ENCODE measurements at regions not wholly inside any gene's neighbourhood (a gene's known extent, or its start where the extent isn't known, plus 50 kb on each side); places are given as distances from the start of the nearest gene placed in this dataset.

GRCh38 chr13:58187881-58188280 is 556.3 kb downstream of the PCDH17 start:
- no peak for DNase-seq (ENCODE audit: low read depth)

DNA sequence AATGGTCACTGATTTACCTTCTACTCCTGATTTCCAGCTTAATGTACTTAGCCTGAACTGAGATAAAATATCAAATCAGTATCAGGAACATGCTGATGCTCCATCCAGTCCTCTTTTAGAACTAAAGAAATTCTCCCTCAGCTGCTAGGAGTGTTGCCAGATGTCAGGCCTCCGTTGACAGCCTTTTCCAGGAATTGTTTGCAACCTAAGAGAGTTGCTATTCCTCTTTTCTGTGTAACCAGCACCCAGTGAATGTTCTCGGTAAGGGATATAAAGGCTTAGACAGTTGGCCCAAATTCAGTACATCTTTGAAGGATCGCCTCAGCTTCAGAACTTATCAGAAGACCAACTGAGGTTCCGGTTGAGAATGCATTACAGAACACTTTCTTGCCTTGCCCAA is 559.0 kb downstream of the PCDH17 start:
- DNase-seq (ENCODE audit: low read depth) = no peak

DNA sequence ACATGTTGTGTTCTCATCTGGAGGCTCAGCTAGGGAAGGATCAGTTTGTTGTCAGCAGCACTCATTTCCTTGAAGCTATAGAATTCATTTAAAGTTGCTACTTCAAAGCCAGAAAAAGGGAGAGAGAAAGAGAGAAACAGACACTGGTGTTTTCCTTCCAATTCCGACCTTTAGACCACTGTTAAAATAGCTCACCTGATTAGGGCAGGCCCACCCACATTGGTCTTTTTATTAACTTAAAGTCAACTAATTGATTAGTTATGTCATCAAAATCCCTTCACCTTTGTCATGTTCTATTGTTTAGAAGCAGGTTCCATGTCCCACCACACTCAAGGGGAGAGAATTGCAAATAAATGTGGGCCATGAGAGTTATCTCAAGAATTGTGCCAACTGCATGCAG is 560.2 kb downstream of the PCDH17 start:
- DNase-seq (ENCODE audit: low read depth) = no peak

DNA sequence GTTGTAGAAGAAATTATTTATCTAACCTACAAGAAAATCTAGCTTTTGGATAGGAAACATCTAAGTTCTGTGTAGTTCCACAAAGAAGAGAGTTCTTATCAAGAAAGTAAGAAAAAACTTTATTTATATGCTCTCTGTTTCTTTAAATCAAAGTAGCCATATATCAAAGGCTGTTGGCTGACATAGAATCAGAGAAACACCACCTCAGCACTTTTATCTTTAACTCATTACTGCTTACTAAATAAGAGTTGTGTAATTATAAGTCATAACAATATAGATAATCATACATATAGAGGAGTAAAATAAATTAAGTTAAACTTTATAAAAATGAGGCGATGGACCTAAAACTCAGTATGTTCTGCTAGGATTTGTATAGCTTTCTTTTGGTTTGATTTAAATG is 570.6 kb downstream of the PCDH17 start:
- no peak for DNase-seq (ENCODE audit: low read depth)

DNA sequence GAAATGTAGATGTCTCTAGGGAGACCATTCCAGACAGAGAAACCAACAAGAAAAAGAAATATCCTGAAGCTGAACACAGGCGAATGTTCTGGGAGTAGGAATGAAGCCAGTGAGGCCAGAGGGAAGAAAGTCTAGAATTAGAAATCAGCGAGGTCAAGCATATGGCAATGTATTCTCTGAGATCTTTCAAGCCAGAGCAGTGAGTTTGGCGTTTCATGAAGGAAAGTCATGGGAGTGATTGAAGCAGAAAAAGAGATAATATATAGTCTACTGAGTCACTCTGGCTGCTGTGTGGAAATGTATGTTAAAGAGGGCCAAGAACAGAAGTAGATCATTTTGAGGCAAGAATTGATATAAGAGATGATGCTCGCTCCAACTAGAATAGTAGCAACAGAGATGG is 576.0 kb downstream of the PCDH17 start:
- no peak for DNase-seq (ENCODE audit: low read depth)

DNA sequence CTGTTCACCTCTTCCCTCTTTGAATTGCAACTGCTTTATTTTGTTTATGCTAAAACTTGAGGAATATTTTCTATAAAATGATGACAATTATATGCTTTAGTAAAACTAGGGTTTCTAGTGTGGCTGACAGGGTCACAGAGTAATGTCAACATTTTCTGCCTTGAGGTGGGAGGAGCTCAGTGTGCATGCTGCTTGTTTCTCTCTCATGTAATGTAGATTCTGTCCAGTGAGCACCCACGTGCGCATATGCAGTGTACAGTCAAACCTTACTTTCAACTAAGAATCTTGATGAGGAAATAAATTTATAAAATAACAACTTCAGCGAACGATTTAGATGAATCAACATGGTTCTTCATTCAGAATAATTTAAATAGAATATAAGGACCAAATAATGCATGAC is 603.9 kb downstream of the PCDH17 start:
- DNase-seq (ENCODE audit: low read depth) = no peak

- DNase-seq (ENCODE audit: low read depth) = no peak
Measured at GRCh38 chr13:58238972-58239773, 607.6 kb downstream of the PCDH17 start.

- DNase-seq (ENCODE audit: low read depth) = no peak
Measured at GRCh38 chr13:58239774-58240268, 608.3 kb downstream of the PCDH17 start.

DNA sequence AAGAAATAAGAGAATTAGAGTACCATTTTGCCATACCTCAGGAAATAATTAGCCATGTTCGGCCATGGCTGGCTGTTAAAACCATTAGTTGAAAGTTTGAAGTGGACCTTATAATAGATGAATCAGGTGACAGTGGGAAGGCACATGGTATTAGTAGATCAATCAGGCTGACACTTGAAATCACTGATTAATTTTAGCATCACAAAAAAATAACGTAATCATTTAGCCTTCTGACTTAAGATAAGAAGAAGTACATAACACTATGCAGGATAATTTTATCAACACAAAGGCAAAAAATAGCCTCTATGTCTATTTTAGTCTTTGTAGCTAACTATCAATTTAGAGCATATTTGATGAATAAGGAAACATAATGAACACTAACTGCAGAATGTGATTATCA is 615.5 kb downstream of the PCDH17 start:
- DNase-seq (ENCODE audit: low read depth) = no peak

DNA sequence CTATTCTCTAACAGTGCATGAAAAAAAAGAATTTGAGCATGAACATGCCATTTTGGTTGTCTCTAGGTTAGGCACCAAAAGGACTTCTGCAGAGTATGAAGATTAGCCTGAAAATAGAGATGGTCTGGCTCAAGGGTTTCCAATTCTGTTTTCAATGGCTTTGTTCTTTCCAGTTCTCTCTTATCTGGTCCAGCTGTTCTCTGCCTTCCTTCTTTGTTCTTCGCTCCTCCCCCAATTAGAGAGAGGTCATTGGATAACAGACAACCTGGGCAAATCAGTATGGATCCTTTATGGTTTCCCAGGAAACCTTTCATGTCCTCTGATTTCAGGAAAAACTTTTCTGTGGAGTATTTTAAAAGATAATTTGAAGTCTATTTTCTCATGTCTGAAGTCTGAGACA is 623.4 kb downstream of the PCDH17 start:
- DNase-seq (ENCODE audit: low read depth) = no peak

GRCh38 chr13:58266271-58266670 is 634.7 kb downstream of the PCDH17 start:
- no peak for DNase-seq (ENCODE audit: low read depth)

- DNase-seq (ENCODE audit: low read depth) = no peak
Measured at GRCh38 chr13:58298556-58299135, 667.1 kb downstream of the PCDH17 start.

DNA sequence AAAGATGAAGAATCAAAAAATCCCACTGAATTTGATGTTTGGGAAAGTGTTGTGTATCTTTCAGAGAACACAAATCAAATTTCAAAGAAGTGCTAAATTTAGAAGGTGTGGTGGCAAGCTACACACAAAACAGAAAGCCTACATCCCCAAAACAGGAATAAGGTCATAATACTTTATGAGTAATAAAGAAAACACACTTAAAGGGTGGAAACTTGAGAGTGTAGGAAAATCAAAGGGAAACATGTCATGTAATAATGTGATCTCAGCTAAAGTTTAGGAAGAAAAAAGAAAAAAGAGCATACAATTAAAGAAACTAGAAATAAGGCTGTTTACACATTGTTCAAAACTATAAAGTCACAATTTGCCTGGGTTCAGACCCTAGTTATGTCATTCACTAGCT is 668.7 kb downstream of the PCDH17 start:
- DNase-seq (ENCODE audit: low read depth) = no peak

GRCh38 chr13:58300974-58301681 is 669.6 kb downstream of the PCDH17 start:
- no peak for DNase-seq (ENCODE audit: low read depth)

GRCh38 chr13:58302349-58302748 is 670.8 kb downstream of the PCDH17 start:
- DNase-seq (ENCODE audit: low read depth) = no peak

- DNase-seq (ENCODE audit: low read depth) = no peak
Measured at GRCh38 chr13:58306062-58306461, 674.5 kb downstream of the PCDH17 start.

GRCh38 chr13:58313219-58313618 is 681.7 kb downstream of the PCDH17 start:
- no peak for DNase-seq (ENCODE audit: low read depth)

- no peak for DNase-seq (ENCODE audit: low read depth)
Measured at GRCh38 chr13:58318495-58319167, 687.1 kb downstream of the PCDH17 start.

- no peak for DNase-seq (ENCODE audit: low read depth)
Measured at GRCh38 chr13:58324161-58324560, 692.6 kb downstream of the PCDH17 start.

DNA sequence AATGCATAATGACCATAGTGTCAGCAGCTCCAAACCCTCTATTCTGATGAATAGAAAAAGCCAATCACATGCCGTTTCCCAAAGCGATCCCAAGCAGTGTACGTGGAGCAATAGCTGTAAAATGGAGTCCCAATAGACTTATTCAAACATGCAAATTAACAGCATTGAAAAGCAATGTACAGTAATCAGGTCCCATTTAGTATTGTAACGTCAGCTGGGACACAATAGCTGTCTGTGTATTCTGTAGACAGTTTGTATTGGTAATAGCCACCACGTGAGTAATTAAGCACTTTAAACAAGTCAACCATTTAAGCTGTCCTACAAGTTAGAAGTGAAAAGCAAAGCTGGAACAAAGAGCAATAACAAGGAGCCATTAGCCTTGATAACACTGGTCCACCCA is 698.2 kb downstream of the PCDH17 start:
- no peak for DNase-seq (ENCODE audit: low read depth)

DNA sequence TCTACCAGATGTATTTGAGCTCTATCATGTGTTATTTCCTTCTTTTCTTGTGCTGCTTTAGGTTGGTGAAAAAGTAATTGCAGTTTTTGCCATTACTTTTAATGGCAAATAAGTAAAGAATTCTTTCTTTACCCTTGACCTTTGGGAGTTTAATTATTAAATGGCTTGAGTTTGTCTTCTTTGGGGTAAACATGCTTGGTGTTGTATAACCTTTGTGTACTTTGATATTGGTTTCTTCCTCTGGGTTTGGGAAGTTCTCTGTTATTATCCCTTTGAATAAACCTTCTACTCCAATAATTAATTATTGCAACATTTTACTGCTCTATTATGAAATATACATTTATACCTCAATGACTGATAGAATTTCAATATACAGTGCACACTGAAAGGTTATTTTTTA is 709.4 kb downstream of the PCDH17 start:
- DNase-seq (ENCODE audit: low read depth) = no peak

- no peak for DNase-seq (ENCODE audit: low read depth)
Measured at GRCh38 chr13:58341318-58341717, 709.8 kb downstream of the PCDH17 start.
